Activated CD4-positive, CD25-positive, alpha-beta regulatory T cell treated with anti-CD3 and anti-CD28 coated beads, Interleukin-2, amount 50 U/mL, for 24 hours (primary cell): ENCODE measurements at regions not wholly inside any gene's neighbourhood (a gene's known extent, or its start where the extent isn't known, plus 50 kb on each side); places are given as distances from the start of the nearest gene placed in this dataset.

Experiments used
- ATAC-seq, 2 donors: fragments of 150-1000 bp; cut with Tn5 transposase; one replicate each; pipeline ENCODE4 v1.10.0; 2021; ENCODE audit warnings: mild to moderate bottlenecking in 1 of 2, moderate library complexity in 1 of 2

DNA sequence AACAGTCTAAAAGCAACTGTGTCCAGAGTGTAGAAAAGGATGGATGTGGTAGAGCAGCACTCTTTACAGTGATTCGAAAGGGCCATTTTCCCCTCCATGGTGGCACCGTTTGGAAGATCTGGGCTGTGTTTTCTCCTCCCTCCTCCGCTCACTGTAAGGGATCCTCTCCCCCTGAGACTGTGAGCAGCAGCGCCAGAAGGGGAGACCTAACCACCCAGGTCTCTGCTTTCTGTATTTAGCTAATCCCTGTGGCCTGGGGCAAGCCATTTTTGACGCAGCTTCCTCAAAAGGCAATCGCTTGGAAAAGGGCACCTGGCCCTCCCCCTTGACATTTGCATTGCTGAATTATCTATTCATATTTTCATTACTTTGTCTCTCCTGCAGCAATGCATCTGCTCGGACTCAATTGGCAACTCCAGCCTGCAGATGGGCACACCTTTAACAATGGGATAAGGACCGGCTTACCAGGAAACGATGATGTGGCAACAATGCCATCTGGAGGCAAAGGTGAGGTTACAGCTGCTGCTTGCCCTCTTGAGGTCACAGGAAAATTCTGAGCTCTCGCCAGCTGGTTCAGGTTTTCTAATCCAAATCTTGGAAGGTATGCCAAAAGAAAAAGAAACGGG lies 244.3 kb upstream of the WWC1 start:
- no peak for ATAC-seq

DNA sequence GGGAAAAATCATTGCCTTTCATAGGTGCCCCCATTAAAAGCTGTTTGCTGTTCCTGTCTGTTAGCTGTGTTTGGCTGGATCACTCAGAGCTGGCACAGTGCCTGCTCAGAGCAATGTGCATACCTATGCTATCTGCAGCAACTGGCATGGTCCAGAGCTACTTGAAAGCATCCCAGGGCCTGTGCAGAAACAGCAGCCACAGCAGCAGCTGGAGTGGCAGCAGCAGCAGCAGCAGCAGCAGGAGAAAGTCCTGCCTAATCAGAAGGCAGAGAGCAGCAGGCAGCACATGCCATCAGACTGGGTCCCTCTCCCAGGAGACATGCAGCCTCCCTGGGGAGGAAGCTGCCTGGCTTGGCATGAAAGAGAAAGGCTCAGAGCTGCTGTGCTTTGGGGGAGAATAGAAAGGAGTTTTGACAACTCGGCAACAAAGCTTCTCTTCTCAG lies 243.8 kb upstream of the WWC1 start:
- ATAC-seq: no peak

DNA sequence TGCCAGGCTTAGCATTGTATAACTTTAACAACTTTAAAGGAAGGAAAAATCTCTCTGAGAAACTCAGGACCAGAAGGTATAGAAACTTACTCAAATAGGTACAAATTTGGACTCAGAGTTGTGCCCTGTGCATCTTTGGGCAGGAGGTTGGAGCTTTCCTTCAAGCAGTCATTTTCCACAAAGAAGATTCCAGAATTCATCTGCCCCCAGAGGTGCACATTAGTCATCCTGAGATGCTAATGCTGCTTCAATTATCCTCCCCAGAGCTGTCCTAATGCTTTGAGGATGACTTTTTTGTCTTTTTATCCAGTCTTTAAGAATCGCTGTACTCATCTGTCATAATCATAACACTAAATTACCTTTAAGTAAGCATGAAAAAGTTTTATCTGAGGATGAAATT lies 243.0 kb upstream of the WWC1 start:
- ATAC-seq: no peak

DNA sequence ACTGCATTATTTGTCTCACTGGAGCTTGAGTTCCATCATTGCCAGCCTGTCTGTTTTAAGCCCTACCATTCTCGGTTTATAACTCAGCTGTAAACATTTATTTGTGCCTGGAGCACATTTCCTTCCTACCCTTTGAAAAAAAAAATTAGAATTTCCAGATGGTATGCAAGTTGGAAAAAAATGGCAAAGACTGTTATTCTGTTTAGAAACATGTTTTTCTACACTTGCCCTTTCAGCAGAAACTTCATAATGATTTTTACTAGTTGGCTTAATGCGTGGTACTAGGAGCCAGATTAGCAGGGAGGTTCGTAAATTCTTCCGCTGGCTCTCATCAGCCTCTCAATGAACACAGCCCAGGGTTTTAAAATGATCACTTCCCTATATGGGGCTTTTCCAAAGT lies 238.8 kb upstream of the WWC1 start:
- ATAC-seq: no peak

DNA sequence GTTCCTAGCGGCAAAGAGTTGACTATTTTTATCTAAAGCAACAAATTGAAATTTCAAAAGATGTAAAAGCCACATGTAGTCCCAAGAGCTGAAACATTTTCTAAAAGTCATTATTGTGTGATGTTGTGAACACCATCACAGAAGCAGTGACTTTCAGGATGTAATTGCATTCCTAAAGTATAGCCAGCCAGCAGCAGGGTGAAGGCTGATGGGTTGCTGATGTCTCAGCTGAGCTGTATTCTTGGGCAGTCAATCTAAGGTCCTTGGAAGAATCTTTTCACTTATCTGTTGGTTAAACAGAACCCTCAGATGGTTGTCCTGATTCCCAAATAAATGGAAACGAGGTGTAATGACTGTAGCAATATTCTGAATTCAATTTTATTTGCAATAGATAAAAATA lies 237.4 kb upstream of the WWC1 start:
- ATAC-seq: no peak

DNA sequence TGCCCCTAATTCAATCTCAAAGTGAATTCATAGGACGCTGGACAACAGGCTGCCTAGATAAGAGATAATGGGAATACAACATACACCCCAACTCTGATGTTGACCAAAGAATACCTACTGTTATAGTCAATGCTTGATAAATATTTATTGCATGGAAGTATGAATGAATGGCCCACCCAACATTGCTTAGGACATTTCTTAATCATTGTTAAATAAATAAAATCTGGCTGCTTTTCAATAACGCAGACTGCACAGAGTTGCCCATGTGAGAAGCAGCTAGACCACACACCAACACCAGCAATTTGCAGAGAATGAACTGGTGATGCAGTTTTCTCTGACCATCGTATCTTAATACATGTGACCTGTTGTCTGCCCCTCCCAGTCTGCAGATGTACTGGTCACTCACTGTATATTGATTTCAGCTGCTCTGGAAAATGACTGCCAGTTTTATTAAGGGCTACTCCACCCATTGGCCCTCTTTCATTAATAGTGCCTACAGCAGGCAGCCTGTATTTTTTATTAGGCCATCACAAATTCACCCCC lies 236.2 kb upstream of the WWC1 start:
- ATAC-seq: no peak

DNA sequence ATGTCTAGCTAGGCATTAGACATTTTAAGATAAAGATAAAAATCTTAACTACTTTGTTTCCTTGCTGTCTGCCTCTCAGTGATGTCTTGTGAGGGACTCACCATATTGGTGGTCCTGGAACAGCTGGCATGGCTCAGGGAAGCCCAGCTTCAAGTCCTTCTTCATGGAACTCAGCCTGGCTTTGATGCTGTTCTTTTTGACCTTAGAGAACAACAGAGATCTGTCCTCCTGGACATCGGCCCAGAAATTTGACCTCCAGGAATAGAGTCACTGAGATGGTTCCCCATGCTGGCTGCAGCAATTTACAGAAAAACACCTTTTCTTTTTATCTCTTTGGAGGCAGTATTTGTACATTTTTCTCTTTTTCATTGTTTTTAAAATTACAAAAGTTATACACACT lies 235.5 kb upstream of the WWC1 start:
- ATAC-seq: no peak

DNA sequence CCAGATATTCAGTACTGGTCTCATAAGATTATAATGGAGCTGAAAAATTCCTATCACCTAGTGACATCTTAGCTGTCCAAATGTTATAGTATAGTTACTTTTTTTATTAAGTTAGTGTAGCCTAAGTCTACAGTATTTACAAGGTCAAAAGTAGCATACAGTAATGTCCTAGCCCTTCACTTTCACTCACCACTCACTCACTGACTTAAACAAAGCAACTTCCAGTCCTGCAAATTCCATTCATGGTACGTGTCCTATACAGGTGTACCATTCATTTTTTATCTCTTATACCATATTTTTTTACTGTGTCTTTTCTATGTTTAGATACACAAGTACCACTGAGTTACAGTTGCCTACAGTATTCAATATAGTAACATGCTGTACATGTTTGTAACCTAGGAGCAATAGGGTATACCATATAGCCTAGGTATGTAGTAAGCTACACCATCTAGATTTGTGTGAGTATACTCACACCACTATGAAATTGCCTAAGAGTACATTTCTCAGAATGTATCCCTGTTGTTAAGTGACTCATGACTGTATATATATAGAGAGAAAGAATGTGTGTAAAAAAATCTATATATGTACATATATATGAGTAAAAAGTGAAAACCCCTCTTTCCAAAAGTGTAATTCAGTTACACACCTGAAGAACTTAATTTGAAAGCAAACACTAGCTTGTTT lies 234.8 kb upstream of the WWC1 start:
- ATAC-seq: no peak

DNA sequence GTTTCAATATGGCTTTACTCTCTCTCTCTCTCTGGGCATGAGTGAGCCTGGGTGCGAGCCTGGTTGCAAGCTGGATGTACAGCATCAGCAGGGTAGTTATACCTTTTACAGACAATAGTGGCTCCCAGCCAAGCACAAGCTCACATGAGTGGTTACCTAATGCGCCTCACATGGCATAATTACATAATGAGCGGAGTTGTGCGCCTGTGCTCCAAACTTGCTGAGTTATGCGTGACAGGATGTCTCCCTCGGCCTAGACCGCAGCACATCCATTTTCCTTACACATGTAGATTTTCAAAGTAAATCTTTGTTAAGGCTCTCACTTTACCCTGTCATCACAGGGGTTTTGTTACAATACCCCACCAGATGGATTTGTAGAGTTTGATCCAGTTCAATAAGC lies 233.5 kb upstream of the WWC1 start:
- ATAC-seq: no peak

DNA sequence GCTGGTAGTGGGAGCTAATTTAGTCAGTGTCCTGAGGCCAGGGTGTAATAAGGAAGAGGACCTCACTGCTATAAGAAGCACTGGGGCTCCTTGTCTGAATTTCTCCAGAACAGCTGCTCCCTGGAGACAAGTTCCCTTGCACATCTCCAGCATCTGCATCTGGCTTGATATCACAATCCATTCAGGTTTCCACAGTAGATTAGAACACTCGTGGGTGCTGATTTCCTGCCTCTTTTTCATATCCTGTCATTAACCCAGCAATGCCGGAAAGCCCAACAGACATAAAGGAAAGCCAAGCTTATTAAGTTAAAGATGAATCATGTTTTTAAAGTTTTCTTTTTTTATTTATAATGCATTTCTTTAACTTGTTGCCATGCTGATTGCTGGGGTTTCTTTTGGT lies 232.3 kb upstream of the WWC1 start:
- ATAC-seq: no peak

DNA sequence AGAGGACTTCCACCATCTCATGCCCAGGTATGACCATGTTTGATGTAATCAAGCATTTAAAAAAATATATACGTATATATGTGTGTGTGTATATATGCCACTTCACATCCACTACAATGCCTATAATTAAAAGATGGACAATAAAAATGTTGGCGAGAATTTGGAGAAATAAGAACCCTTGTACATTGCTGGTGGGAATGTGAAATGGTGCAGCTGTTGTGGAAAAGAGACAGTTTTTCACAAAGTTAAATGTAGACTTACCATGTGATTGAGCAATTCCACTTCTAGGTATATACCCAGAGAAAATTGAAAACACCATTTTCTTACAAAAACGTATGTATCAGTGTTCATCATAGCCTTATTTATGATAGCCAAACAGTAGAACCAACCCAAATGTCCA lies 229.2 kb upstream of the WWC1 start:
- ATAC-seq: no peak

DNA sequence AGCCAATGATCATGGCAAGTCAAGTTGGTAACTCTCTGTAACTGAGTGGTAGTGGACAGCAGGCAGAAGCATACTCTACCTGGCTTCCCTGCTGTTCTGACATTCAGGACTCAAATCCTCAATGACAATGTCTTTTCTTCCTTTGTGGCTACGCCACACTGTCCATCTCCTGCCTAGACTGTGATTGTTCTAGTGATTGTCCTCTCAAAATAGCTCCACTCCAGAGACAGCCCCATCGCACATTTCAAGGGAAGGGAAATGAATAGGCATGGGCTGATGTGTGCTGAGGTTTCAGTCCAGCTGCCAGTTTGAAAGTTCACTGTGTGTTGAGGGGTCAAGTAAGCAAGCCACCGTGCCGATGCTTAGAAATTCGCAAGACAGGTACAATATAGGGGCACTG lies 227.0 kb upstream of the WWC1 start:
- ATAC-seq: no peak

DNA sequence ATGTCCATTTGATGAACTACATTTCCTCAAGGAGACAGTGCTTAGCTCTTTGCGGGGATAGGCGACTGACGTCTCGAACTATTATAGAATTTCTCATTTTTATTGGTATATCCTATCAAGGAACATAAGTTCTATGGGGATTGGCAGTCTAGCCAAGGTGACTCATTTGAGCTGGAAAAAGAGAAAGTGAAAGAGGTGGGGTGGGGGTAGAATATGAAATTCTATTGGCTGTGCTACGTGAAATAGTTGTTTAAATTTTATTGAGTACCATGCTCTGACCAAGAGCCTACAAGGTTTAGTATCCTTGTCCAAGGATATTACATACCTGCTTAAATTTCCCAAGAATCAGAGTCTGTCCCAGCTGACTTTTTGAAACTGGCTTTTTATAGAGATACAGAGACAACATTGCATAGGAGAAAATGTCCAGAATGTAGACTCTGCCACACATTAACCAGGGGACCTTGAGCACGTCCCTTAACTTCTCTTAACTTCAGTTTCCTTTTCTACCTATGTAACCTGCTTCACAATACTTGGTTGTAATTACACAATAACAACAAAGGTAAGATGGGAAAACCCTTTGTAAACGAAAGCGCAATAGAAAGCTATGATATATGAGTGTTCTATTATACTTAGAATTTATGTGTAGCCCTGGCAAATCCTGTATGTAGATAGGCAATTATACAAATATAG lies 226.4 kb upstream of the WWC1 start:
- ATAC-seq: no peak

DNA sequence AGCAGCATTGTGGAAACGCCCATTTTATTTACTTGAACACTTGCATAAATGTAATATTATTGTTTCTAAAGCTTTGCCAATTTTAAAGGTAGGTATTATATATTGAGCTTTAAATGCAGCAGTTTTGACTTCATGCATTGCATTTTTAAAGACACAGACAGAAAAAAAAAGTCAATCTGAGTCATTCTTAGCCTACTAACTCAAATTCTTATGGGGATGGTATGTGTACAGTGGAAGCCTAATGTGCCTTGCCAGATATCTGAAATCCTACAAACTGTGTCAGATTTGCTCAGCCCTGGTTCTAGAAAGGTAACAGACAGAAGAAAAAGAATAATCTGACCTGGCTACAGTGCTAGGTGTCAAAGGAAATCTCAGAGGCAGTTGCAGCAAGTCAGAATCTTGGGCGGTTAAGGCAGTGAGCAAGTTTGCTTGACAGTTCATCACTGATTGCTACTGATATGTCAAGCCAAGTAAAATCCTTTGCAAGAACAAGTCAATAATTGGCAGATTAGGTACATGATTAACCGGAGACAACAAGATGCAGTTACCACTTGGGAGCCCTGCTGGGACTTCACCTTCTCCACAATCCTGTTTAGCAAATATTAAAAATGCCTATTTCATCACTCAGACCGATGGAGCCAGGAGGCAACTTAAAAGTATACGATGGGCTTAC lies 224.8 kb upstream of the WWC1 start:
- no peak for ATAC-seq

DNA sequence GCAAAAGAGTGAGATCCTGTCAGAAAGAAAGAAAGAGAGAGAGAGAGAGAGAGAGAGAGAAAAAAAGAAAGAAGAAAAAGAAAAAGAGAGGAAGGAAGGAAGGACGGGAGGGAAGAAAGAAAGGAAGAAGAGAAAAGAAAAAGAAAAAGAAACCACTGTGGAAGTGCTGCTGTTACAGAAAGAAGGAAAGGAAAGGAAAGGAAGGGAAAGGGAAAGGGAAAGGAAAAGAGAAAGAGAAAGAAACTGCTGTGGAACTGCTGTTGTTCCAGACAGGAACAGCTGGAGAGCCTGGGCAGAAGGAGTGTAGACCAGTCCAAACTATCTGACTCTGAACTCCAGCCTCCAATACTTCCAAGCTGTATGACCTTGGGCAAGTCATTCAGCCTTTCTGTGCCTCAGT lies 220.7 kb upstream of the WWC1 start:
- ATAC-seq: no peak

DNA sequence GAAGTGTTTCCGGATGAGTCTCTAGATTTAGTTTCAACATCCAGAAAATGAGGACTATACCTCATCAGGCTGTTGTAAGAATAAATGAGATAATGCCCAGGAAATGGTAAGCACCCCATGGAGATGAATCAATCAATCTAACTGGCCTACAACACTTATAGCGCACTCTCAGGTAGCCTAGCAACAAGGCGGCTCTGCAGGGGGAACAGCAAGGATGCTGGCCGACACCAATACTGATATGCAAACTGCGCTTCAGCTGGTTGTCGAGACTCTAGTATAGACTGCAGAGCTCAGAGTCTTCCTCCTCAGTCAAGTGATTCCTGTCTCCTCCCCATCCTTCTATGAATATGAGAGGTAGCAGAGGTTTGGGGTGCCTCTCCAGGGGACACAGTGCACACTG lies 218.8 kb upstream of the WWC1 start:
- ATAC-seq: no peak

DNA sequence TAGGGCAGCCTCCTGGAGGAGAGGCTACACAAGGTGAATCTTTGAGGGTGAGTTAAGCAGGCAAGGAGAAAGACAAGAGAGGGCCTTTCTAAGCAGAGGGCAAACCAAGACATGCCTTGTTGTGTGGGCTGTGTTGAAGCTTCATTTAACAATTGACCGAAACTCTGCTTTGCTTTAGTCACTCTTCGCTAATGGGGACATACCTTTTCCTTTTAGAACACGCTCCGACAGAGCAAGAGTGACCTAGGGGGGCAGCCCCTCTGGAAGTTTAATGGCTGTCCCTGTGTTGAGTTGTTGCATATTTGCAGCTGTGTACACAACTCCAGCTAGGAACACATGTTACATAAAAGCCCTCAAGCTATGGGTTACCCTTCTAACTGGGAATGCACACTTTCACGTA lies 218.1 kb upstream of the WWC1 start:
- ATAC-seq: no peak

DNA sequence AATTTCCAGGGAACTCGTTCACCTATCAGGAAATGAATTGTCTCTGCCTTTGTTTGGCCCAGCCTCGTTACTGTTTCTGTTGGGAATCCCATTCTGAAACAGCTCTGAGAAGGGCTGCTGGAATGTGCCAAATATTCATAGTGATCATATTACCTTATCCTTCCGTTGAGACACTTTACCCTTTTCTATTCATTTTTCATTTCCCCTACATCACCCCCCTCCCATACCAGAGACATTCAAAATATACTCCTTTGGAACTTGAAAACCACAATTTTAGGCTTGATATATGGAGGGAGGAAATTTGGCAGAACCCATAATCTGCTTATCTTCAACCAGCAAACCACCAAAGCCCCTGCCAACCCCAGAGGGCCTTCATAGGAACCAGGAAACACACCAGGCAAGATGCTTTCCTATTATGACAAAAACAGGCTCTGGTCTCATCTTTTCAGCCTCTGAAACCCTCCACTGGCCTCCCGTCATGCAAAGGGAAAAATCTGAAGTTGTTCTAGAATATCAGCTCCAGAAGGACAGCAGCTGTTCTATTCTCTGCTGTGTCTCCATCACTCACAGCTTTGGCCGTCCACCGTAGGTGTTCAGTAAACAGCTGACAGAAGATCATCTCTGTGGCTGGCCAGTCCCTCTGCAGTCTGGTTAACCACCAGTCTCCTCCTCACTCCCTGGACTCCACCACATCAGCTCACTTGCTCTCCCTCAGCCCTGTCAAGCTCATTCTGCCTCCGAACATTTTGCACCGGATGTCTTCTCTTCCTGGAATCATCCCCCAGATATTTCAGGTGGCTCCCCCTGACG lies 217.2 kb upstream of the WWC1 start:
- no peak for ATAC-seq

DNA sequence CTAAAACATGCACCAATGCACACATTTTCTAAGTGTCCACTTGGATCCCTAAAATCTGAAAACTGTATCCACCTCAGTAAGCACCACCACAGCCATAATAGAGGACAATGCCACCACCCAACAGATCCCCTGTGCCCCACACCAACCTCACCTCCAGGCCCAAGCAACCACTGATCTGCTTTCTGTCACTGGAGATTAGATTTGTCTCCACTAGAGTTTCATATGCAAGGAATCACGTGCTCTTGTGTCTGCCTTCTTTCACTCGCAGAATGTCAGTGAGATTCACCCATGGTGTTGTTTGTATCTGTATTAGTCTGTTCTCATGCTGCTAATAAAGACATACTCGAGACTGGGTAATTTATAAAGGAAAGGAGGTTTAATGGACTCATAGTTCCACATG lies 216.1 kb upstream of the WWC1 start:
- no peak for ATAC-seq

DNA sequence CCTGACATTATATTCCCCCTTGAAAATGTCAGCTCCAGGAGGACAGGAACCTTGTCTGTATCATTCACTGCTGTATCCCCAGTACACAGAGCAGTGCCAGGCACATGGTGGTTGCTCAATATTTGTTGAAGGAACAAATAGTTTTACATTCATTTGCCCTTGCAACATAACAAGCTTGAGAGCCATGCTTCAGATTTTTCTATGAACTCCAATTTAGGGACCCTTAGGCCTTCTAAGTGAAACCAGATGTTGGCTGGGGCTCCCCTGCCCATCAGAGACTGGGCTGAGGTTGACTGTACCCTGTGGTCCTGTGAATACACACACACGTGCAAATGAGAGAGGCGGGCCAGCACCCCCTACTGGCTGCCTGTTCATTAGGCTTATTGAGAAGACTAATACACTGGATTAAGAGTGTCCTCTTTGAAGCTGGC lies 214.9 kb upstream of the WWC1 start:
- no peak for ATAC-seq

DNA sequence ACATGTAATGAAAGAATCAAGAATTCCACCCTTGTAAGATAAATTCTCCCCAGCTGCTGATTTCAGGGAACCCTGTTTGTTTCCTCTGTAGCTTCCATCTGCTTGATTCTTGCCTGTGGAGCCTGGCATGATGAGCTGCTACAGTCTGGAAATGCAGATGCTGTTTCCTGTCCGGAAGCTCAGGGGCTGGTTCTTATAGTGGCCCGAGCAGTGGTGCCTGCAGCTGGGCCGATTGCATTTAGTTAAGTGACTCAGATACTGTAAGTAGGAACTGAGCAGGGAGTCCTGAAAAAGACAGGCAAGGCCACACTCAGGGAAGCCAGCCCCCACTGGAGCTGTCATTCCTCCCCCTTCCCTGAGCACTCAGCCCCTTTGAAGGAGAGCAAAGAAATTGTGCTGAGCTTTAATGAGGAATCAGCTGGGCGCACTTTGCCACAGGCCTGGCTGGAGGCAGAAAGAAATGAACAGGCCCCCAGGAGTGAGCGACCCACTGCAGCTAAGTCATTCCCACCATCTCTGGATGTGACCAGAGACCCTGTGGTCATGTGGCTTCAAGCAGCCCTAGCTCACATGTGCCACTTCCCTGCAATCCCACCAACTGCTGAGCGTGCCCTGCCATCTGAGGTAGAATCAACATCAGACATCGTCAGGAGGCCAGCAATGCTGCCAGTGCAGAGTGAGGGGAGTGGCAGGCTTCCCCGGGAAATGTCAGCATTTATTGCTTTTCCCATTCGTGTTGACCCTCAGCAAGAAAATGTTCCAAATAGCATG lies 206.0 kb upstream of the WWC1 start:
- no peak for ATAC-seq

DNA sequence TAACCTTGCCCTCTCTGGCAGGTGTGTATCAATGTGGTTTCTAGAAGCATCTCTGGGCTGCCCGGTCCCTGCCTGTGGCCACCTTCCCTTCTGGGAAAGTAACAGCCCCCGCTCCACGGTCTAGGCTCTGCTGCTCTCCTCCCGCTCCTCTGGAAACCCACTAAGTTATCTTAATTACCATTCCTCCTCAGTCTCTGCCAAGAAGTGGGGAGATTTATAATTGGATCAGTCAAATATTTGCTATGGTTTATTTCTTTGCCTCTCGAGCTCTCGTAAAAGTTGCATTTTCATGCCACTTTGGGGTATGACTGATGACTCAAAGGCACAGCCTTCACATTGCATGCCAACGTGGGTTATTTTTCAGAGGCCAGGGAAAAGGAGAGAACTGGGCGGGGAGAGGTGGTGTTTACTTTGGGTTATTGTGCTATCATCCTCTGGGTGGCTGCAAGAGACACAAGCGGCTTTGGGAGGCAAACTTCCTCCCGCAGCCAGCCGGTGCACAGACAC lies 205.3 kb upstream of the WWC1 start:
- no peak for ATAC-seq
